Cardiac fibroblast (primary cell): ENCODE measurements at regions not wholly inside any gene's neighbourhood (a gene's known extent, or its start where the extent isn't known, plus 50 kb on each side); places are given as distances from the start of the nearest gene placed in this dataset.

ENCODE experiments used
- DNase-seq, 2 donors: peaks; one replicate each; pipeline versions ENCODE4 v3.0.0 to v3.0.0-alpha.2; 2010; ENCODE audit warnings: low read depth in 2 of 2
- H3K4me3 ChIP-seq, 2 donors: replicated peaks in 1 of 2; 1 replicate in 1 of 2; 2 replicates in 1 of 2; pipeline ENCODE4 v1.5.1; 2011; ENCODE audit warnings: low read depth in 2 of 2, low read length in 2 of 2, mild to moderate bottlenecking in 2 of 2, moderate library complexity in 1 of 2
- CTCF ChIP-seq: IDR thresholded peaks from one replicate; pipeline ENCODE4 v1.5.1; 2011; ENCODE audit warnings: low read depth, mild to moderate bottlenecking, low read length, inconsistent platforms

- no peak overlapping the region for H3K4me3 ChIP-seq
- TF ChIP-seq CTCF: no peak
Measured at GRCh38 chr14:99011385-99011784, 260.6 kb downstream of the BCL11B start.

GRCh38 chr14:99012703-99013102, 259.3 kb downstream of the BCL11B start:
- H3K4me3 ChIP-seq: no peak overlapping the region
- DNase-seq: no peak
- TF ChIP-seq CTCF: no peak

More at GRCh38 chr14:99011385-99011784, 260.6 kb downstream of the BCL11B start:
- no peak for DNase-seq

GRCh38 chr14:99015833-99016232, 256.2 kb downstream of the BCL11B start:
- H3K4me3 ChIP-seq: no peak overlapping the region
- TF ChIP-seq CTCF: no peak
- no peak for DNase-seq

GRCh38 chr14:99023371-99023770, 248.6 kb downstream of the BCL11B start:
- DNase-seq: no peak
- TF ChIP-seq CTCF: no peak
- H3K4me3 ChIP-seq: no peak overlapping the region

- no peak for TF ChIP-seq CTCF
- no peak overlapping the region for H3K4me3 ChIP-seq
- DNase-seq: no peak
Measured at GRCh38 chr14:99024926-99025325, 247.1 kb downstream of the BCL11B start.

- TF ChIP-seq CTCF: no peak
- no peak for DNase-seq
- H3K4me3 ChIP-seq: no peak overlapping the region
Measured at GRCh38 chr14:99025418-99025817, 246.6 kb downstream of the BCL11B start.

- no peak for DNase-seq
- TF ChIP-seq CTCF: no peak
- H3K4me3 ChIP-seq: no peak overlapping the region
Measured at GRCh38 chr14:99026471-99026870, 245.5 kb downstream of the BCL11B start.
